ENCODE measurements at regions not wholly inside any gene's neighbourhood (a gene's known extent, or its start where the extent isn't known, plus 50 kb on each side); places are given as distances from the start of the nearest gene placed in this dataset.

- TF ChIP-seq CTCF (IDR thresholded peaks at IDR 0.05): no peak
- no peak for TF ChIP-seq POLR2A (IDR thresholded peaks at IDR 0.05)
Observed at GRCh38 chr14:101230161-101230850, 326.8 kb upstream of the RTL1 start.
